Nephron progenitor cell (in vitro differentiated cells): ENCODE measurements at regions not wholly inside any gene's neighbourhood (a gene's known extent, or its start where the extent isn't known, plus 50 kb on each side); places are given as distances from the start of the nearest gene placed in this dataset.

ENCODE experiments used
- DNase-seq: peaks from one replicate; pipeline ENCODE4 v3.0.0; 2021
- H3K27ac Mint-ChIP-seq: 2 replicates; pipeline ENCODE4 v1.8.0; 2021; ENCODE audit warnings: mild to moderate bottlenecking, moderate library complexity, mixed read lengths
- H3K27me3 Mint-ChIP-seq: 2 replicates; pipeline ENCODE4 v1.8.0; 2021; ENCODE audit warnings: mild to moderate bottlenecking, low read depth, mixed read lengths; ENCODE audit not compliant: poor library complexity
- H3K36me3 Mint-ChIP-seq: 2 replicates; pipeline ENCODE4 v1.8.0; 2021; ENCODE audit warnings: low read depth, mixed read lengths
- H3K4me1 Mint-ChIP-seq: 2 replicates; pipeline ENCODE4 v1.8.0; 2021; ENCODE audit warnings: mixed read lengths
- H3K4me3 Mint-ChIP-seq: 2 replicates; pipeline ENCODE4 v1.8.0; 2021; ENCODE audit warnings: mild to moderate bottlenecking, moderate library complexity, mixed read lengths
- H3K9me3 Mint-ChIP-seq: 2 replicates; pipeline ENCODE4 v1.8.0; 2021; ENCODE audit warnings: mild to moderate bottlenecking, moderate library complexity, mixed read lengths
- CTCF ChIP-seq: fragments of 200-600 bp; sonication (generic); IDR thresholded peaks from 2 replicates; pipeline ENCODE4 v1.5.0; 2021; ENCODE audit warnings: antibody characterized with exemption

GRCh38 chr7:109391240-109391639 is 821.6 kb downstream of the DNAJB9 start:
- H3K27ac Mint-ChIP-seq = no peak overlapping the region
- no peaks in the 10 kb centered on the region for H3K27me3 Mint-ChIP-seq
- no peaks in the 10 kb centered on the region for H3K4me1 Mint-ChIP-seq
- H3K4me3 Mint-ChIP-seq = no peak overlapping the region
- no peaks in the 10 kb centered on the region for H3K36me3 Mint-ChIP-seq
- H3K9me3 Mint-ChIP-seq = no peaks in the 10 kb centered on the region
- DNase-seq = no peak
- no peak for TF ChIP-seq CTCF

GRCh38 chr7:109402107-109402506 is 832.4 kb downstream of the DNAJB9 start:
- Mint-ChIP-seq H3K4me3 (no peak overlapping the region), H3K36me3 (no peaks in the 10 kb centered on the region), H3K27ac (no peak overlapping the region), H3K4me1 (no peaks in the 10 kb centered on the region), H3K27me3 (no peaks in the 10 kb centered on the region), H3K9me3 (no peaks in the 10 kb centered on the region)
- TF ChIP-seq CTCF = no peak
- no peak for DNase-seq

- H3K4me3 Mint-ChIP-seq = no peak overlapping the region
- H3K27me3 Mint-ChIP-seq = no peaks in the 10 kb centered on the region
- no peaks in the 10 kb centered on the region for H3K4me1 Mint-ChIP-seq
- H3K27ac Mint-ChIP-seq = no peak overlapping the region
- H3K36me3 Mint-ChIP-seq = no peaks in the 10 kb centered on the region
- no peak for TF ChIP-seq CTCF
- no peaks in the 10 kb centered on the region for H3K9me3 Mint-ChIP-seq
- DNase-seq = no peak
Observed at GRCh38 chr7:109407756-109408155, 838.1 kb downstream of the DNAJB9 start.

GRCh38 chr7:109437957-109438356 is 868.3 kb downstream of the DNAJB9 start:
- Mint-ChIP-seq H3K9me3 (no peaks in the 10 kb centered on the region), H3K27me3 (peaks cover 3% of the 10 kb centered on the region), H3K4me1 (no peaks in the 10 kb centered on the region), H3K36me3 (no peaks in the 10 kb centered on the region), H3K4me3 (no peak overlapping the region), H3K27ac (no peak overlapping the region)
- DNase-seq = no peak
- TF ChIP-seq CTCF = no peak

- Mint-ChIP-seq H3K4me3 (no peak overlapping the region), H3K27ac (no peak overlapping the region), H3K4me1 (no peaks in the 10 kb centered on the region), H3K27me3 (no peaks in the 10 kb centered on the region), H3K9me3 (peaks cover 10% of the 10 kb centered on the region), H3K36me3 (no peaks in the 10 kb centered on the region)
- DNase-seq = no peak
- TF ChIP-seq CTCF = no peak
Observed at GRCh38 chr7:109449760-109450159, 880.1 kb downstream of the DNAJB9 start.

- no peak for DNase-seq
- Mint-ChIP-seq H3K4me1 (no peaks in the 10 kb centered on the region), H3K4me3 (no peak overlapping the region), H3K27ac (no peak overlapping the region), H3K9me3 (peaks cover 13% of the 10 kb centered on the region), H3K27me3 (no peaks in the 10 kb centered on the region), H3K36me3 (no peaks in the 10 kb centered on the region)
- no peak for TF ChIP-seq CTCF
Observed at GRCh38 chr7:109456116-109456515, 886.4 kb downstream of the DNAJB9 start.
